GM12878 (cell line): ENCODE measurements at regions not wholly inside any gene's neighbourhood (a gene's known extent, or its start where the extent isn't known, plus 50 kb on each side); places are given as distances from the start of the nearest gene placed in this dataset.

ENCODE experiments used
- ATAC-seq: fragments of 200-7000 bp; cut with Tn5 transposase; 3 replicates; pipeline ENCODE4 v1.9.1; 2020; ENCODE audit warnings: mild to moderate bottlenecking, moderate library complexity
- BruUV-seq: library from RNA; stranded (reverse); fragments of 400-500 nt; replicated peaks from 2 replicates; lab custom pipeline; 2021; lab: Mats Ljungman, UMichigan
- CTCF ChIA-PET: fragments of 300-600 bp; sonication (Branson Sonifier 250); formaldehyde crosslinking; extraction: SDS; loops from one replicate; lab custom pipeline; 2021; ENCODE audit warnings: inconsistent platforms; lab: Yijun Ruan, JAX
- POLR2A ChIA-PET: fragments of 350-600 bp; formaldehyde crosslinking; extraction: SDS; loops from one replicate; lab custom pipeline; 2021; ENCODE audit warnings: inconsistent platforms; lab: Charles Lee
- RAD21 ChIA-PET: fragments of 300-600 bp; sonication (Branson Sonifier 250); formaldehyde crosslinking; loops from one replicate; lab custom pipeline; 2023; ENCODE audit warnings: antibody characterized with exemption; ENCODE audit not compliant: unreplicated experiment; lab: Charles Lee
- SMC1A ChIA-PET: fragments of 300-600 bp; sonication (Branson Sonifier 250); formaldehyde crosslinking; loops from one replicate; lab custom pipeline; 2023; ENCODE audit not compliant: unreplicated experiment, uncharacterized antibody; lab: Charles Lee
- DNase-seq: peaks from one replicate; pipeline ENCODE4 v3.0.0-alpha.2; 2011; ENCODE audit warnings: low read depth, low spot score
- FAIRE-seq: peaks from 3 replicates; lab custom pipeline; 2011; peaks lifted over from hg19 to GRCh38; lab: Jason Lieb, UNC
- H2AFZ ChIP-seq: 2 replicates; pipeline ENCODE4 v1.6.0; 2011; ENCODE audit warnings: low read depth, low read length, control low read depth; ENCODE audit not compliant: control insufficient read depth
- H3K27ac ChIP-seq: 2 replicates; pipeline ENCODE4 v1.5.1; 2011; ENCODE audit warnings: control low read depth; ENCODE audit not compliant: control insufficient read depth, insufficient read depth
- H3K27me3 ChIP-seq, 2 experiments: replicated peaks in 1 of 2; 2 replicates each; pipeline versions ENCODE4 v1.6.0 to v1.6.1; 2011; ENCODE audit warnings: low read length in 1 of 2; ENCODE audit not compliant: control insufficient read depth in 2 of 2, insufficient read depth in 2 of 2
- H3K36me3 ChIP-seq, 2 experiments: 2 replicates each; pipeline ENCODE4 v1.5.1; 2011; ENCODE audit warnings: low read length in 1 of 2; ENCODE audit not compliant: control insufficient read depth in 2 of 2, insufficient read depth in 2 of 2
- H3K4me1 ChIP-seq: 2 replicates; pipeline ENCODE4 v1.6.1; 2011; ENCODE audit warnings: mild to moderate bottlenecking, low read length, moderate library complexity, mixed read lengths; ENCODE audit not compliant: control insufficient read depth, insufficient read depth
- H3K4me2 ChIP-seq: 2 replicates; pipeline ENCODE4 v1.6.0; 2011; ENCODE audit warnings: control low read depth; ENCODE audit not compliant: control insufficient read depth, insufficient read depth
- H3K4me3 ChIP-seq: fragments of 200-600 bp; sonication (generic); 2 replicates; pipeline ENCODE4 v1.5.1; 2016
- H3K79me2 ChIP-seq: 2 replicates; pipeline ENCODE4 v1.6.0; 2011; ENCODE audit warnings: low read length; ENCODE audit not compliant: control insufficient read depth, insufficient read depth
- H3K9ac ChIP-seq: 2 replicates; pipeline ENCODE4 v1.8.0; 2011; ENCODE audit warnings: low read length, control low read depth, mixed read lengths; ENCODE audit not compliant: control insufficient read depth, insufficient read depth
- H3K9me3 ChIP-seq: replicated peaks from 3 replicates; pipeline ENCODE4 v1.5.1; 2011; ENCODE audit warnings: mild to moderate bottlenecking, low read length; ENCODE audit not compliant: control insufficient read depth, insufficient read depth
- H4K20me1 ChIP-seq: 2 replicates; pipeline ENCODE4 v1.6.0; 2011; ENCODE audit not compliant: control insufficient read depth, insufficient read depth
- MXI1 ChIP-seq: fragments of 150-350 bp; IDR thresholded peaks from 2 replicates; pipeline ENCODE4 v1.6.1; 2011; ENCODE audit warnings: low read depth, mild to moderate bottlenecking, inconsistent platforms, low read length, improper control_type of control experiment
- RUNX3 ChIP-seq: IDR thresholded peaks from 2 replicates; pipeline ENCODE4 v1.6.1; 2012; ENCODE audit warnings: low read length, inconsistent platforms
- SPI1 ChIP-seq: IDR thresholded peaks from 2 replicates; pipeline ENCODE4 v1.6.1; 2011; ENCODE audit warnings: low read depth, mild to moderate bottlenecking, low read length, moderate library complexity, borderline replicate concordance; ENCODE audit not compliant: insufficient read depth
- SREBF2 ChIP-seq: IDR thresholded peaks from 2 replicates; pipeline ENCODE4 v1.6.1; 2012; ENCODE audit warnings: mild to moderate bottlenecking, low read length
- TCF7 ChIP-seq: IDR thresholded peaks from 2 replicates; pipeline ENCODE4 v1.6.1; 2014; ENCODE audit warnings: antibody characterized with exemption, borderline replicate concordance
- WGBS: methylation state at CpG from one replicate; pipeline ENCODE4 v1.1.6; 2016; ENCODE audit warnings: low lambda C conversion rate; ENCODE audit not compliant: insufficient replicate concordance, insufficient coverage; ENCODE audit errors: missing lambda C conversion rate; 5-methylcytosine and 5-hydroxymethylcytosine counted together
- in situ Hi-C: fragments of 300-500 bp; cut with MboI; formaldehyde crosslinking; loops from 9 replicates; pipeline ENCODE4 v1.14.3; 2018; ENCODE audit warnings: mixed read lengths
- intact Hi-C: fragments of 100-400 bp; cut with micrococcal nuclease; formaldehyde crosslinking; loops from one replicate; pipeline ENCODE4 v1.14.2; 2022; ENCODE audit not compliant: unreplicated experiment

- CTCF ChIA-PET, result interaction anchor here (1.0 to 1.8 kb wide), 4 partner anchors 9 to 242 kb away, joined by 3 read pairs; no protein-coding TSS in a partner anchor
- Histone ChIP-seq H3K27ac (no peak overlapping the region), H3K36me3 (no peaks in the 10 kb centered on the region), H3K79me2 (no peaks in the 10 kb centered on the region), H3K4me2 (0 out of 2 replicates have a peak overlapping the region, but pooled peaks have one; percentile 23), H3K4me1 (peaks cover 11% of the 10 kb centered on the region), H3K9me3 (no peaks in the 10 kb centered on the region), H3K4me3 (no peak overlapping the region), H4K20me1 (no peaks in the 10 kb centered on the region), H3K9ac (no peak overlapping the region), H3K27me3 (no peaks in the 10 kb centered on the region), H2AFZ (no peak overlapping the region)
- intact Hi-C loops (no loop called here), in situ Hi-C loops (no loop called here)
- BruUV-seq, result no TSS peak
- peak; percentile 71 for TF ChIP-seq TCF7
- TF ChIP-seq MXI1, result no peak
- TF ChIP-seq RUNX3, result peak; percentile 30; the same call in 1 of the 2 replicates
- FAIRE-seq (no peak), DNase-seq (no peak), ATAC-seq (peak; percentile 20; the same call in 2 of the 3 replicates)
- RAD21 ChIA-PET, result interaction anchor here (1.1 to 1.9 kb wide), 4 partner anchors 11 to 168 kb away, joined by 3 to 6 read pairs (median 6); no protein-coding TSS in a partner anchor
- WGBS, result 44% methylated on average over 9 of the region's 9 CpGs
- SMC1A ChIA-PET, result interaction anchor here (0.9 to 2.2 kb wide), 10 partner anchors 18 to 824 kb away, joined by 3 to 9 read pairs (median 4); no protein-coding TSS in a partner anchor
- POLR2A ChIA-PET, result interaction anchor here (1.5 kb wide), 1 partner anchor 20 kb away, joined by 4 read pairs; no protein-coding TSS in a partner anchor
Observed at GRCh38 chr17:72297326-72298115, 176.7 kb downstream of the SOX9 start.

GRCh38 chr17:72299100-72299499 is 178.3 kb downstream of the SOX9 start:
- ChIA-PET CTCF (interaction anchor here (0.7 kb wide), 1 partner anchor 257 kb away, joined by 4 read pairs; no protein-coding TSS in a partner anchor), SMC1A (interaction anchor here (0.7 to 1.5 kb wide), 4 partner anchors 17 to 265 kb away, joined by 3 to 6 read pairs (median 4); no protein-coding TSS in a partner anchor)
- peak; percentile 72 for ATAC-seq
- in situ Hi-C loops, result no loop called here
- no peak overlapping the region for H2AFZ ChIP-seq
- no peak for FAIRE-seq
- no peaks in the 10 kb centered on the region for H3K36me3 ChIP-seq
- TF ChIP-seq SPI1 (peak; percentile 85), SREBF2 (no peak)
- TF ChIP-seq, all 136 proteins: peak for 1
- Histone ChIP-seq H3K4me3 (no peak overlapping the region), H3K27me3 (no peaks in the 10 kb centered on the region), H3K9ac (no peak overlapping the region), H3K27ac (no peak overlapping the region), H3K9me3 (no peaks in the 10 kb centered on the region), H4K20me1 (no peaks in the 10 kb centered on the region), H3K4me2 (no peak overlapping the region), H3K79me2 (no peaks in the 10 kb centered on the region), H3K4me1 (peaks cover 11% of the 10 kb centered on the region)
- intact Hi-C loops, result no loop called here
- DNase-seq, result peak; percentile 9
- RAD21 ChIA-PET, result interaction anchor here (1.0 to 1.6 kb wide), 3 partner anchors 12 to 123 kb away, joined by 4 to 10 read pairs (median 7); no protein-coding TSS in a partner anchor
- POLR2A ChIA-PET, result interaction anchor here (0.8 kb wide), 1 partner anchor 17 kb away, joined by 3 read pairs; no protein-coding TSS in a partner anchor
- 39% methylated on average over 4 of the region's 4 CpGs for WGBS
- no TSS peak for BruUV-seq
